GM23248 (cell line): ENCODE measurements at regions not wholly inside any gene's neighbourhood (a gene's known extent, or its start where the extent isn't known, plus 50 kb on each side); places are given as distances from the start of the nearest gene placed in this dataset.

Source experiments
- DNase-seq: peaks from one replicate; pipeline ENCODE4 v3.0.0-alpha.2; 2015
- H2AFZ ChIP-seq: fragments of 200-600 bp; sonication (generic); 2 replicates; pipeline ENCODE4 v1.6.1; 2016; ENCODE audit warnings: antibody characterized with exemption
- H3F3A ChIP-seq: fragments of 200-600 bp; sonication (generic); 2 replicates; pipeline ENCODE4 v1.6.1; 2016; ENCODE audit warnings: mild to moderate bottlenecking, antibody characterized with exemption, mixed run types; ENCODE audit not compliant: insufficient read depth
- H3K27ac ChIP-seq: fragments of 200-600 bp; sonication (generic); 2 replicates; pipeline ENCODE4 v1.5.1; 2016; ENCODE audit warnings: mild to moderate bottlenecking
- H3K27me3 ChIP-seq: fragments of 200-600 bp; sonication (generic); replicated peaks from 2 replicates; pipeline ENCODE4 v1.6.1; 2016; ENCODE audit warnings: mild to moderate bottlenecking; ENCODE audit not compliant: insufficient read depth
- H3K36me3 ChIP-seq: fragments of 200-600 bp; sonication (generic); 2 replicates; pipeline ENCODE4 v1.6.1; 2016; ENCODE audit warnings: low read depth, mild to moderate bottlenecking
- H3K4me1 ChIP-seq: fragments of 200-600 bp; sonication (generic); 2 replicates; pipeline ENCODE4 v1.6.1; 2016; ENCODE audit warnings: mild to moderate bottlenecking; ENCODE audit not compliant: insufficient read depth
- H3K4me2 ChIP-seq: fragments of 200-600 bp; sonication (generic); one replicate; pipeline ENCODE4 v1.6.1; 2016; ENCODE audit warnings: mild to moderate bottlenecking; ENCODE audit not compliant: unreplicated experiment
- H3K4me3 ChIP-seq: fragments of 200-600 bp; sonication (generic); 2 replicates; pipeline ENCODE4 v1.5.1; 2016; ENCODE audit warnings: mild to moderate bottlenecking
- H3K79me2 ChIP-seq: fragments of 200-600 bp; sonication (generic); 2 replicates; pipeline ENCODE4 v1.6.1; 2016; ENCODE audit warnings: mild to moderate bottlenecking; ENCODE audit not compliant: insufficient read depth
- H3K9ac ChIP-seq: fragments of 200-600 bp; sonication (generic); 2 replicates; pipeline ENCODE4 v1.6.1; 2016; ENCODE audit warnings: mild to moderate bottlenecking
- H3K9me2 ChIP-seq: fragments of 200-600 bp; sonication (generic); 2 replicates; pipeline ENCODE4 v1.6.1; 2016; ENCODE audit warnings: mixed run types, mild to moderate bottlenecking, moderate library complexity; ENCODE audit not compliant: insufficient read depth
- H3K9me3 ChIP-seq: fragments of 200-600 bp; sonication (generic); one replicate; pipeline ENCODE4 v1.6.1; 2017; ENCODE audit warnings: low read depth
- H4K20me1 ChIP-seq: fragments of 200-600 bp; sonication (generic); 2 replicates; pipeline ENCODE4 v1.6.0; 2016; ENCODE audit not compliant: insufficient read depth
- EZH2 ChIP-seq: fragments of 200-600 bp; sonication (generic); IDR thresholded peaks from 2 replicates; pipeline ENCODE4 v1.6.1; 2018; ENCODE audit warnings: antibody characterized with exemption, mild to moderate bottlenecking; ENCODE audit not compliant: insufficient read depth, poor library complexity, severe bottlenecking
- EZH2phosphoT487 ChIP-seq: fragments of 200-600 bp; sonication (generic); IDR thresholded peaks from 2 replicates; pipeline ENCODE4 v1.6.1; 2018; ENCODE audit warnings: antibody characterized with exemption, moderate library complexity, mild to moderate bottlenecking, low read depth; ENCODE audit not compliant: insufficient read depth
- WGBS, 2 experiments: methylation state at CpG; one replicate each; pipeline ENCODE4 v1.1.6; 2015 to 2017; ENCODE audit warnings: low lambda C conversion rate in 2 of 2, low coverage in 1 of 2; ENCODE audit errors: missing lambda C conversion rate in 2 of 2; 5-methylcytosine and 5-hydroxymethylcytosine counted together
- in situ Hi-C: fragments of 300-500 bp; cut with MboI; formaldehyde crosslinking; loops from 2 replicates; pipeline ENCODE4 v1.15.0; 2020

DNA sequence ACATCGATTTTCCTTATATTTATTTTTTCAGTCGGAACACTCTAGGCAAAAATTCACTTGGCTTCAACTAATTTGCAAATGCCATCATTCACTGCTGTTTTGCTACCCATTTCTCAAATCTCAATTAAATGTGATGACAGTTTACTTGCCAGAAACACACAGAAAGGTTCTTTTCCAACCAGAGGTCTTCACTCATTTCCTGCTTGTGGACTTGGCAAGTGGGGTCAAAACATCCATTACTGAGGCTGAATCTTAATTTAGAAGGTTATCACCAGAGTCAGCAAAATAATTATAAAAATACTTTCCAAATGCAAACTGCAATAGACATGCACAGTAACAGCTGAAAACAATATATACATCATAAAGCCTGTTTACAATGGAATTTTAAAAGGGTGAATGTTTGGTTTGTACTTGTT is 625.4 kb upstream of the TBL1XR1 start:
- Histone ChIP-seq H3K27me3 (0 out of 2 replicates have a peak, but pooled peaks cover 17% of the 10 kb centered on the region), H3K36me3 (no peaks in the 10 kb centered on the region), H3K9ac (no peak overlapping the region), H3K4me1 (peaks cover 20% of the 10 kb centered on the region), H3K4me3 (no peak overlapping the region), H3K4me2 (no peak overlapping the region), H3K27ac (no peak overlapping the region), H3K79me2 (no peaks in the 10 kb centered on the region), H3K9me2 (no peaks in the 10 kb centered on the region), H3F3A (peaks cover 11% of the 10 kb centered on the region; the same call in 1 of the 2 replicates), H3K9me3 (no peaks in the 10 kb centered on the region), H2AFZ (no peak overlapping the region), H4K20me1 (no peaks in the 10 kb centered on the region)
- 86 to 94% methylated on average over 2 of the region's 2 CpGs for WGBS, 2 experiments
- in situ Hi-C loops: no loop called here
- TF ChIP-seq EZH2phosphoT487 (no peak), EZH2 (no peak)
- DNase-seq: no peak

DNA sequence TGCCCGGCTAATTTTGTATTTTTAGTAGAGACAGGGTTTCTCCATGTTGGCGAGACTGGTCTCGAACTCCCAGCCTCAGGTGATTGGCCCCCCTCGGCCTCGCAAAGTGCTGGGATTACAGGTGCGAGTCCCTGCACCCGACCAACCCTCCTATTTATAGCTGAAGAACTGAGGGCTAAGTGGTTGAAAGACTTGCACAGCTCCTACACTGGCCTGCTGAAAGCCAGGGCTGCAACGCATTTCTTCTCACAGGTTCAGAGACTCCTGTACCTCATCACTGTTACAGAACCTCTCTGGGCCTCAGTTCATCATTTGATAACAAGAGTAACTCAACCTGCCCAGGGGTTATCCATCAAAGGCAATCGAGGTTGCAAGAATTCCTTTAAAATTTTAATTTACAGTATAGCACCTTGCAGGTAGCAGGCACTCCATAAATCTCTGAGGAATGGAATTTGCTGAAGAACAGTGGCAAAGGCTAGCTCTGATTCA is 626.5 kb upstream of the TBL1XR1 start:
- Histone ChIP-seq H3K4me2 (peak overlapping the region; percentile 39), H2AFZ (no peak overlapping the region), H3K9me2 (no peaks in the 10 kb centered on the region), H3K9me3 (no peaks in the 10 kb centered on the region), H3K27me3 (0 out of 2 replicates have a peak, but pooled peaks cover 17% of the 10 kb centered on the region), H3K36me3 (no peaks in the 10 kb centered on the region), H3K79me2 (no peaks in the 10 kb centered on the region), H3K4me1 (peaks cover 26% of the 10 kb centered on the region), H3K9ac (no peak overlapping the region), H3K27ac (no peak overlapping the region), H3F3A (peaks cover 17% of the 10 kb centered on the region), H4K20me1 (no peaks in the 10 kb centered on the region), H3K4me3 (no peak overlapping the region)
- no peak for TF ChIP-seq EZH2
- in situ Hi-C loops: no loop called here
- 73 to 76% methylated on average over 9 of the region's 9 CpGs for WGBS, 2 experiments
- DNase-seq: no peak

DNA sequence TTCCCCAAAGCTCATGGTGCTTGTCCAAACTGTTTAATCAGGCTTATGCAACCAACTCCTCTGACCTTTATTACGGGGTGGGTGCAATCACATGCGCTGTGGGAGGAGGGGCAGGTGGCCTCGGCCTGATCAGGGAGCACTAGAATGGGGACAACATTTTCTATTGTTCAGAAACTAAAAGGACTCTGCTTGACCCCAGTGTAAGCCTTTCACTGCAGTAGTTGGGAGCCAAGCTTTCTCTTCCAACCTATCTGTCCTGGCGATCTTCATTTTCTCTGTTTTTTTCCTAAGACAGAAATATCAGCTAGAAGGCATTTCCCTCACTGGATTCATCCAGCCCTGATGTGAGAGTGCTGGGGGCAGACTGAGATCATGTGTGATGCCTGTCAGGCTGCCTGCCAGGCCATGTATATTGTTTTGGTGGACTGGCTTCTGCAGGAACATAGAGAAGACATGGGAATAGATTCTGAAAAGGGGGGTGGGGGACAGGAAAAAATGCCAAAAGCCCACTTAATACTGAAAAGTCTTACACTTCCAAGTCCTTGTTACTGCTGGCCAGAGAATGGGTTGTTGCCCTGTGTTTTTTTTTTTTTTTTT is 627.0 kb upstream of the TBL1XR1 start:
- 0 out of 2 replicates have a peak, but pooled peaks cover 17% of the 10 kb centered on the region for H3K27me3 ChIP-seq
- H3K36me3 ChIP-seq: no peaks in the 10 kb centered on the region
- H3K4me1 ChIP-seq: peaks cover 26% of the 10 kb centered on the region
- no peaks in the 10 kb centered on the region for H3K9me2 ChIP-seq
- no peak overlapping the region for H3K9ac ChIP-seq
- peak overlapping the region; percentile 5; the same call in 1 of the 2 replicates for H3K27ac ChIP-seq
- DNase-seq: peak; percentile 76
- H3F3A ChIP-seq: peaks cover 17% of the 10 kb centered on the region
- H3K9me3 ChIP-seq: no peaks in the 10 kb centered on the region
- H2AFZ ChIP-seq: no peak overlapping the region
- H3K4me3 ChIP-seq: no peak overlapping the region
- H3K79me2 ChIP-seq: no peaks in the 10 kb centered on the region
- no peaks in the 10 kb centered on the region for H4K20me1 ChIP-seq
- peak overlapping the region; percentile 39 for H3K4me2 ChIP-seq
- no peak for TF ChIP-seq EZH2phosphoT487
- no peak for TF ChIP-seq EZH2
- in situ Hi-C loops: no loop called here
- 5 to 8% methylated on average over 4 of the region's 4 CpGs for WGBS, 2 experiments

DNA sequence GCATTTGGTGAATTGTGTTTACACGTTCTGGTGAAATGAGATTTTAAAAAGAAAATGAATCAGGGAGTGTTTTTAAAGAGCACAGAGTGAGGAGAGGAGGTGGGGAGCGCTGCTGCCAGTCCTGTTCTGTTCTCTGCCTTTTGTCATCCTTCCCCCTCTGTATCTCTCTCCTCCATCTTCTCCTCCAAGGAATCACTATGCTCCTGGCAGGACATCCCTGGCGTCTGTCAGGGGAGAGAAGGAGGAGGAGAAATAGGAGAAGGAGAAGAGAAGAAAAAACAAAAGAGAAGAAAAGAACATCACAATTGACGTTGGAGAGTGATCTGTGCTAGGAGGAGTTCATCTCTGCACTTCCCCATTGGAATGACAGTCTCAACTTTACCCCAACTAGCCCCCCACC is 627.6 kb upstream of the TBL1XR1 start:
- Histone ChIP-seq H2AFZ (no peak overlapping the region), H3K4me1 (peaks cover 28% of the 10 kb centered on the region), H3K27ac (no peak overlapping the region), H3K9me2 (no peaks in the 10 kb centered on the region), H3K4me2 (peak overlapping the region; percentile 39), H4K20me1 (no peaks in the 10 kb centered on the region), H3K9ac (no peak overlapping the region), H3K79me2 (no peaks in the 10 kb centered on the region), H3K4me3 (no peak overlapping the region), H3K9me3 (no peaks in the 10 kb centered on the region), H3K36me3 (no peaks in the 10 kb centered on the region), H3F3A (peaks cover 19% of the 10 kb centered on the region), H3K27me3 (0 out of 2 replicates have a peak, but pooled peaks cover 12% of the 10 kb centered on the region)
- in situ Hi-C loops: no loop called here
- 60 to 66% methylated on average over 4 of the region's 4 CpGs for WGBS, 2 experiments
- TF ChIP-seq EZH2 (no peak), EZH2phosphoT487 (no peak)
- DNase-seq: no peak
